ENCODE measurements at regions not wholly inside any gene's neighbourhood (a gene's known extent, or its start where the extent isn't known, plus 50 kb on each side); places are given as distances from the start of the nearest gene placed in this dataset.
A peak's percentile ranks its signal among the peaks of the same experiment; 100 is the strongest.
"Not testable (repeated sequence)": the region's sequence is repeated elsewhere in the genome, so short reads cannot be mapped to it uniquely, and the experiment has no call there.

- DNase-seq (ENCODE audit: low read depth) = peak; percentile 69
Observed at GRCh38 chr1:58932859-58933598, 149.2 kb upstream of the JUN start.

DNA sequence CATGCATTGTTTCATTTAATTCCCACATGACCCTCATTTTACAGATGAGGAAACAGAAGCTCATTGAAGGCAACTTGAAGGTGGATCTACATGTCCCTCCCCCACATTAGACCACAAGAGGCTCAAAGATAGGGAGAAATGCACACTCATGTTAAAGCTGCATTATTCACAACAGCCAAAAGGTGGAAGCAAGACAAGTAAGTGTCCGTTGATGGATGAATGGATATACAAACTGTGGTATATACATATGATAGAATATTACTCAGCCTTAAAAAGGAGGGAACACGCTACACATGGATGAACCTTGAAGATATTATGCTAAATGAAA lies 149.7 kb upstream of the JUN start:
- no peak for DNase-seq (ENCODE audit: low read depth)

DNA sequence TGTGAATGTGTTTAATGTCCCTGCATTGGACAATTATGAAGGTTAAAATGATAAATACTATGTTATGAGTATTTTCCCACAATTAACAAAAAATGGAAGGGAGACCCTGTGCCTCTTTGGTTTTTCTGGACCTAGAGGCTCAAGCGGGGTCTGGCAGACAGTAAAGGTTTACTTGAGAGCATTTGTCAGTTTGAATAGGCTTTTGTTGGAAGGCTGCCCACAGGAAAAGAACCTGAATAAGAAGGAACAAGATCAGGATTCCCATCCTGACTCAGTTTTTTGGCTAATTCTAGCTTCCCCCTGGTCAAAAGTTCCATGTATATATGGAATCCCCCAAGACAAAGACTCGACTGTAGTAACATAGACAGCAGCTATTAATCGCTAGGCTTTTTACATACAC lies 150.9 kb upstream of the JUN start:
- DNase-seq (ENCODE audit: low read depth) = no peak

- no peak for DNase-seq (ENCODE audit: low read depth)
Observed at GRCh38 chr1:58936973-58937372, 153.1 kb upstream of the JUN start.

- no peak for DNase-seq (ENCODE audit: low read depth)
Observed at GRCh38 chr1:58939146-58939545, 155.3 kb upstream of the JUN start.

GRCh38 chr1:58939666-58940370 lies 156.0 kb upstream of the JUN start:
- no peak for DNase-seq (ENCODE audit: low read depth)

- no peak for DNase-seq (ENCODE audit: low read depth)
Observed at GRCh38 chr1:58941471-58942289, 157.8 kb upstream of the JUN start.

- DNase-seq (ENCODE audit: low read depth) = no peak
Observed at GRCh38 chr1:58942759-58943191, 158.9 kb upstream of the JUN start.

GRCh38 chr1:58943776-58944175 lies 159.9 kb upstream of the JUN start:
- no peak for DNase-seq (ENCODE audit: low read depth)

DNA sequence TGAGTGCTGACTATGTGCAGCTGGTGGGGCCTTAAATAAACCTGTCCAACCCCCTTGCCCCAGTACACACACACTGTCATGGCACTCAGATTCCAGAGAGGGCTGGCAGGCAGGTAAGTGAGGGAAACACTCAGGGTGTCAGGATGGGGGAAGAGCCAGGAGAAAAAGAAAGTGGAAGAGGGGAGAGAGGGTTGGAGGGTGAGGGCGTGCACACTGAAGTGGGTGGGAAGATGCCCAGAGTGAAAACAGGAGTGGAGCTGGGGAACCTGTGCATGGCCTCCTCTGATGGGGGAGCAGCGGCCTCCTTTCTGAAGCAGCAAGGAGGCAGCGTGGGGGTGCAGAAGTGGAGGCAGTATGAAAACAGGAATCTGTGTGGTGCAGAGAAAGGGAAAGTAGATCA lies 160.6 kb upstream of the JUN start:
- no peak for DNase-seq (ENCODE audit: low read depth)

DNA sequence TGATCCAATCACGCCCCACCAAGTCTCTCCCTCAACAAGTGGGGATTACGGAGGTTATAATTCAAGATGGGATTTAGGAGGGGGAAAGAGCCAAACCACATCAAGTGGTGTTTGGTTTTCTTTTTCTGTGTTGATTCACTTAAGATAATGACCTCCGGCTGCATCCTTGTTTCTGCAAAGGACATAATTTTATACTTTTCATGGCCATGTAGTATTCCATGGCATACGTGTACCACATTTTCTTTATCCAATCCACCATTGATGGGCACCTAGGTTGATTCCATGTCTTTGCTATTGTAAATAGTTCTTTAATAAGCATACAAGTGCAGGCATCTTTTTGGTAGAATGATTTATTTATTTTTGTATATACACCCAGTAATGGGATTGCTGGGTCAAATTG lies 162.5 kb upstream of the JUN start:
- DNase-seq (ENCODE audit: low read depth) = no peak

- DNase-seq (ENCODE audit: low read depth) = no peak
Observed at GRCh38 chr1:58948671-58949070, 164.8 kb upstream of the JUN start.

DNA sequence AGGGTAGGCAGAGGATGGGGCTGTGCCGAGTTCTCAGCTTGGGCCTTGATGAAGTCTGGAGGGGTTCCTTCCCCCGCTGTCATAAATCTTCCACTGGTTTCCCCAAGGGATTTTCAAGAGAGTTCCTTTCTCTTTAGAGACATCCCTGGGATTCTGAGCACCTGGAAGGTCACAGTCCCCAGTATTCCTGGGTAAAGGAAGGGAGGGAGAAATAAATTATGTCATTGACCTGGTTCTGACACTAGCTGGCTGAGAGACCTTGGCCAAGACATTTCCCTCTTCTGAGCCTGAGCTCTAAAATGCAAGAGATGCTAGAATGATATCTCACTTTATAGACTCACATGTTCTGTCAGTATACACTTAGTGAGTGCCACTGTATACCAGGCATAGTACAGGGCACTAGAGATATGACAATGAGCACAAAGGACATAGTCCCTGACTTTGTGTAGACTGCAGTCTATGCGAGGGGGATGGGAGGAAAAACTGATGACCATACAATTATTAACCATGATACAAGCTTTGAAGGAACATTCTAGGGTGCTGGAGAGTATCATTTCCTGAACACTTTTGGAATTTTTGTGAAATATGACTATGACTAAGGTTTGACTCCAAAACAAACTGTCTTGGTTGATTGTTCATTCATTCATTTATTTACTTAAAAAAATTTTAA lies 165.8 kb upstream of the JUN start:
- no peak for DNase-seq (ENCODE audit: low read depth)

- no peak for DNase-seq (ENCODE audit: low read depth)
Observed at GRCh38 chr1:58950897-58951296, 167.1 kb upstream of the JUN start.

GRCh38 chr1:58953951-58954350 lies 170.1 kb upstream of the JUN start:
- not testable (repeated sequence) for DNase-seq (ENCODE audit: low read depth)

DNA sequence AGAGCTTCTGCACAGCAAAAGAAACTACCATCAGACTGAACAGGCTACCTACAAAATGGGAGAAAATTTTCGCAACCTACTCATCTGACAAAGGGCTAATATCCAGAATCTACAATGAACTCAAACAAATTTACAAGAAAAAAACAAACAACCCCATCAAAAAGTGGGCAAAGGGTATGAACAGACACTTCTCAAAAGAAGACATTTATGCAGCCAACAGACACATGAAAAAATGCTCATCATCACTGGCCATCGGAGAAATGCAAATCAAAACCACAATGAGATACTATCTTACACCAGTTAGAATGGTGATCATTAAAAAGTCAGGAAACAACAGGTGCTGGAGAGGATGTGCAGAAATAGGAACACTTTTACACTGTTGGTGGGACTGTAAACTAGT lies 179.4 kb upstream of the JUN start:
- not testable (repeated sequence) for DNase-seq (ENCODE audit: low read depth)

DNA sequence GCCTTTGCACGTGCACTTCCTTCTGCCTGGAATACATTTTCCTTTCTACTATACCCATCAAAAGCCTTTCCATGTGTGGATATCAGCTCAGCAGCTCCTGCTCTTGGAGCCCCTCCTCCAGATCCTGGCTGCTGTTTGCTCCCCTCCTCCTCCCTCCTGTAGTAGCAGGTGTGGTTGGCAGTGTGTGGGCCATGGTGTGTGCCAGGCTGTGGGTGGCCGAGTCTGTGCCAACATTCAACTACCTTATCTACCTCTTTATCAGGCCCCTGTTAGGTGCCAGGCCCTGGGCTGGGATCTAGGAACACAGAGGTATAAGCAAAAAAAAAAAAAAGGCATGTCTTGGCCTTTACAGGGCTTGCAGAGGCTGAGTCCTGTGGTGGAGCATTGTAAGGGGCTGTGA lies 180.6 kb upstream of the JUN start:
- DNase-seq (ENCODE audit: low read depth) = no peak

DNA sequence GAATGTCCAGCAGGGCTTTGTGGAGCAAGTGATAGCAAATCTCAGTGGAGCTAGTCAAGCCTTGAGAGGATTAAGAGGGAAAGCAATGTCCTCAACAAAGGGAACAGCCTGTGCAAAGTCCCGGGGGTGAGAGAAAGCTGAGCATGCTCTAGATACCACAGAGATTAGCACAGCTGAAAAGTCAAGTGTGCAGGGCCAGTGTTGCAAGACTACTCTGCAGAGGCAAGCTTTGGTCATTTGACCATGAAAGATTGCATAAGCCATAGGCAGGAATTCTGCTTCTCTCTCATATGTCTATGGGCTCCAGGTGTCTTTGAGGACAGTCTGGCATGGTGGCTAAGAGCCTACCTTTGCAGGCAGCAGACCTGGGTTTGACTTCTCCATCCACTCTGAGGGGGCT lies 181.0 kb upstream of the JUN start:
- no peak for DNase-seq (ENCODE audit: low read depth)

DNA sequence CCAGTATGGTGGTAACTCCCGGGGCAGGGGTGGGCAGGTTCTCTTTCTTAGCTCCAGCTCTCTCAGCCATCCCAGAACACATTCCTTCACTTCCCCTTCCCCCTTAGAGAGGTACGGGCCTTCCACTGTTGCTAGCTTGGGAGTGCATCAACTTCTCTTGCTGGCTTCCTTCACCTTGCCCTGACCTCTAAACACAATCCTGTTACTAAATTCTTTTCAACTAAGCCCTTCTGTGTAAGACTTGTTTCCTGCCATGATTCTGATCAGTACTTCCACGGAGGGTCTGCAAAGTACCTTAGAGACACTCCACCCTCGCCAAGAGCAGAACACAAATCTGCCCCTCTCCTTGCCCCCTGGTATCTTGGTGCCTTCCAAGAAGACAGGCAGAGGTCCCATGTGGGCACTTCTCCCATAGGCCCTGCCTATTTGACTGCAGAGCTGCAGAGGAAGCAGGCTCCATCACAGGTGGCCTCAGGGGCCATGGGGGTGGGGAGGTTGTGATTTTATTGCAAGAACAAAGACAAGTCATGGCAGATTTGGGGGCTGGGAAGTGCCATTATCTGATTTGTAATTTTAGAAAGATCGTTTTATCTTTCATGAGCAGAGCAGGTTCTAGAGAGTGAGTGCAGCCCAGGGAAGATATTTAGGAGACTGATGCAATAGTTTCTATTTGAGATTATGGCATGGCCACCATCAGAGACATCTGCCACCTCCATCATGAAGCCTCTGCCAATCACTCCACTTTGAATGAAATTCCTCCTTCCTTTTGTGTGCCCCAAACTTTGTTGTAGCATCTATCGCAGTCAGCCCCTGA lies 182.5 kb upstream of the JUN start:
- no peak for DNase-seq (ENCODE audit: low read depth)

DNA sequence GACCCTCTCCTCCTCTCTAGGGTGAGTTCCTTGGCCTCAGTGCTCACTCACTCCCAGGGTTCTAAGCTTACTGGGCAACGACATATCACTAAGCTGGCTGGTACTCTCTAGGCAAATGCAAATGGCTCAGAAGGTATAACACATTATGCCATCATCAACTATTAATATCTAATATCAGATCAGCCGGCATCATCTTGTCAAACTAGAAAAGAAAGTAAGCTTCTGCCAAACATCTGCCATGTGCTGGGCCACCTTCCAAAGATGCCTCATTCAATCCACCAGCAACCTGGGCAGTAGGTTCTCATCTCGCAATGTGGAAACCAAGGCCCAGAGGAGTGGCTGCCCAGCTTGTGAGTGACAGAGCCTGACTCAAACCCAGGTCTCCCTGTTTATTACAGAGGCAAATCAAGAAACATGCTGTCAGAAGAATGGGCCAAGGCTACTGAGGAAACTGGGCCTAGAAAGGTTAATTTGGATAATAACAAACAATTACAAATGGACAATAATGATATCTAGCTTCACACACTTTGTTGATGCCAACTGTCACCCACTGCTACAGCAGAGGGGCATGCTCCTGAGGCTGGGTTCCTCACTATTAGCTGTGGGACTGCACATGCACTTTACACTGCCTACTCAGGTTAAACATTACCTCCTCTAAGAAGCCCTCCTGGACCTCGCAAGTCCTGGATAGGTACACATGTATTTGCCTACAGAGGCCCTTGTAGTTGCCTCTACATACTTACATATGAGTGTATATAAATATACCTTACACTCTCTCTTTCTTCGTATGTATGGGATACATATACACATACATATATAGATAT lies 183.3 kb upstream of the JUN start:
- DNase-seq (ENCODE audit: low read depth) = no peak

All from myocyte (in vitro differentiated cells).